Neutrophil (primary cell): ENCODE measurements at regions not wholly inside any gene's neighbourhood (a gene's known extent, or its start where the extent isn't known, plus 50 kb on each side); places are given as distances from the start of the nearest gene placed in this dataset.

Experiments used
- H3K27ac ChIP-seq: fragments of 200-600 bp; sonication (generic); 2 replicates; pipeline ENCODE4 v1.5.1; 2016; ENCODE audit warnings: mild to moderate bottlenecking, moderate library complexity
- H3K27me3 ChIP-seq: fragments of 200-600 bp; sonication (generic); 2 replicates; pipeline ENCODE4 v1.6.0; 2016; ENCODE audit warnings: mild to moderate bottlenecking
- H3K36me3 ChIP-seq: fragments of 200-600 bp; sonication (generic); 2 replicates; pipeline ENCODE4 v1.5.1; 2017
- H3K4me1 ChIP-seq, 2 experiments: fragments of 200-600 bp in 1 of 2; sonication (generic) in 1 of 2; 1 replicate in 1 of 2; 2 replicates in 1 of 2; pipeline versions ENCODE4 v1.5.1 to v1.6.1; 2013 to 2016; ENCODE audit warnings: low read depth in 1 of 2, low read length in 1 of 2, mild to moderate bottlenecking in 1 of 2, moderate library complexity in 1 of 2; ENCODE audit not compliant: control insufficient read depth in 1 of 2, insufficient read depth in 1 of 2
- H3K4me3 ChIP-seq, 2 experiments: fragments of 200-600 bp in 1 of 2; sonication (generic) in 1 of 2; 1 replicate in 1 of 2; 2 replicates in 1 of 2; pipeline ENCODE4 v1.5.1; 2013 to 2016; ENCODE audit warnings: low read depth in 1 of 2, low read length in 1 of 2, mild to moderate bottlenecking in 1 of 2, moderate library complexity in 1 of 2
- H3K9me3 ChIP-seq: fragments of 200-600 bp; sonication (generic); 2 replicates; pipeline ENCODE4 v1.5.1; 2016
- TF ChIP-seq, protein P1 (sequence below): fragments of 200-600 bp; sonication (generic); IDR thresholded peaks from 2 replicates; pipeline ENCODE4 v1.5.1; 2016; ENCODE audit warnings: antibody characterized with exemption

GRCh38 chr1:8213676-8214075 lies 104.2 kb upstream of the SLC45A1 start:
- no peak overlapping the region for H3K4me3 ChIP-seq
- H3K27me3 ChIP-seq: peaks cover 34% of the 10 kb centered on the region
- H3K4me1 ChIP-seq: peaks cover 47 to 53% of the 10 kb centered on the region in 2 experiments
- no peaks in the 10 kb centered on the region for H3K36me3 ChIP-seq
- TF ChIP-seq, protein P1, sequence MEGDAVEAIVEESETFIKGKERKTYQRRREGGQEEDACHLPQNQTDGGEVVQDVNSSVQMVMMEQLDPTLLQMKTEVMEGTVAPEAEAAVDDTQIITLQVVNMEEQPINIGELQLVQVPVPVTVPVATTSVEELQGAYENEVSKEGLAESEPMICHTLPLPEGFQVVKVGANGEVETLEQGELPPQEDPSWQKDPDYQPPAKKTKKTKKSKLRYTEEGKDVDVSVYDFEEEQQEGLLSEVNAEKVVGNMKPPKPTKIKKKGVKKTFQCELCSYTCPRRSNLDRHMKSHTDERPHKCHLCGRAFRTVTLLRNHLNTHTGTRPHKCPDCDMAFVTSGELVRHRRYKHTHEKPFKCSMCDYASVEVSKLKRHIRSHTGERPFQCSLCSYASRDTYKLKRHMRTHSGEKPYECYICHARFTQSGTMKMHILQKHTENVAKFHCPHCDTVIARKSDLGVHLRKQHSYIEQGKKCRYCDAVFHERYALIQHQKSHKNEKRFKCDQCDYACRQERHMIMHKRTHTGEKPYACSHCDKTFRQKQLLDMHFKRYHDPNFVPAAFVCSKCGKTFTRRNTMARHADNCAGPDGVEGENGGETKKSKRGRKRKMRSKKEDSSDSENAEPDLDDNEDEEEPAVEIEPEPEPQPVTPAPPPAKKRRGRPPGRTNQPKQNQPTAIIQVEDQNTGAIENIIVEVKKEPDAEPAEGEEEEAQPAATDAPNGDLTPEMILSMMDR: no peak
- no peaks in the 10 kb centered on the region for H3K9me3 ChIP-seq
- no peak overlapping the region for H3K27ac ChIP-seq

- H3K27me3 ChIP-seq: peaks cover 31% of the 10 kb centered on the region
- H3K36me3 ChIP-seq: no peaks in the 10 kb centered on the region
- TF ChIP-seq, protein P1: no peak
- no peak overlapping the region for H3K4me3 ChIP-seq
- H3K27ac ChIP-seq: no peak overlapping the region
- no peaks in the 10 kb centered on the region for H3K9me3 ChIP-seq
- peaks cover 42 to 48% of the 10 kb centered on the region in 2 experiments for H3K4me1 ChIP-seq
These were observed 104.8 kb upstream of the SLC45A1 start for GRCh38 chr1:8213136-8213535.

DNA sequence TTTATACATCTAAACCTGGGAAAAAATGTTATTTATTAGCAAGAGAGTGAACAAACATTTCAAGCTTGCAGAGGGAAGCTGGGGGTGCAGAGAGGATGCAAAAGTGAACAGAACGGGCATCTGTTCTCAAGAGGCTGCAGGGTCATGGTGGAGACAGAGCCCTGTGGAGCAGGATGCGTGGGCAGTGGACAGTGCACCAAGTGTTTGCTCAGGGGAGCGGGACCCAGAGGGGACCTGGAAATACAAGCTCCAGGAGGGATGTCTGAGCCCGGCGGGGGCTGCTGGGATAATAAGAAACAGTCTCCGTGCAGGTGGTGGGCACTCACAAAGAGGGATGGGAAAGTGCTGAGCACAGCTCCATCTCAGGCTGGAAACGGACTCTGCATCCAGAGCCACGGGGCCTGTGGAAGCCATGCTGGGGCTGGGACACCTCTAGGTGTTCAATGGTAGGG lies 105.3 kb upstream of the SLC45A1 start:
- Histone ChIP-seq H3K9me3 (no peaks in the 10 kb centered on the region), H3K27ac (no peak overlapping the region), H3K27me3 (peaks cover 25% of the 10 kb centered on the region), H3K4me3 (peak overlapping the region in 1 of 2 experiments; percentile 50), H3K4me1 (peaks cover 38 to 43% of the 10 kb centered on the region in 2 experiments), H3K36me3 (no peaks in the 10 kb centered on the region)
- TF ChIP-seq, protein P1: no peak

- peak overlapping the region; percentile 26 to 50 for H3K4me3 ChIP-seq
- no peaks in the 10 kb centered on the region for H3K36me3 ChIP-seq
- peaks cover 33 to 38% of the 10 kb centered on the region in 2 experiments for H3K4me1 ChIP-seq
- TF ChIP-seq, protein P1: no peak
- H3K9me3 ChIP-seq: no peaks in the 10 kb centered on the region
- peak overlapping the region; percentile 44 for H3K27ac ChIP-seq
- peaks cover 20% of the 10 kb centered on the region for H3K27me3 ChIP-seq
These were observed 105.9 kb upstream of the SLC45A1 start for GRCh38 chr1:8211883-8212579.

- Histone ChIP-seq H3K27ac (peak overlapping the region; percentile 44), H3K4me3 (peak overlapping the region; percentile 26 to 50)
These were observed 106.5 kb upstream of the SLC45A1 start for GRCh38 chr1:8211251-8211882.

More at GRCh38 chr1:8211251-8211882, 106.5 kb upstream of the SLC45A1 start:
- Histone ChIP-seq H3K9me3 (no peaks in the 10 kb centered on the region), H3K4me1 (peaks cover 28 to 34% of the 10 kb centered on the region in 2 experiments), H3K36me3 (no peaks in the 10 kb centered on the region), H3K27me3 (peaks cover 13% of the 10 kb centered on the region)
- TF ChIP-seq, protein P1: no peak
